Pancreas (tissue), 10 donors: ENCODE measurements at regions not wholly inside any gene's neighbourhood (a gene's known extent, or its start where the extent isn't known, plus 50 kb on each side); places are given as distances from the start of the nearest gene placed in this dataset.
A peak's percentile ranks its signal among the peaks of the same experiment; 100 is the strongest.
"Not testable (repeated sequence)": the region's sequence is repeated elsewhere in the genome, so short reads cannot be mapped to it uniquely, and the experiment has no call there.

ENCODE experiments used
- ATAC-seq, 4 donors: fragments of 200-7000 bp; cut with Tn5 transposase; one replicate each; pipeline versions ENCODE4 v1.8.0 to v1.9.1; 2020; ENCODE audit warnings: mild to moderate bottlenecking in 4 of 4, moderate library complexity in 4 of 4
- DNase-seq, 6 donors: peaks; one replicate each; pipeline ENCODE4 v3.0.0-alpha.2; 2020
- FAIRE-seq: peaks from 2 replicates; lab custom pipeline; 2012; peaks lifted over from hg19 to GRCh38; lab: Jason Lieb, UNC
- H3K27ac ChIP-seq, 4 donors: fragments of 200-600 bp; sonication (generic); 1 replicate in 3 of 4; 2 replicates in 1 of 4; pipeline versions ENCODE4 v1.5.0 to v1.8.0; 2020
- H3K27me3 ChIP-seq, 4 donors: fragments of 200-600 bp; one replicate each; pipeline ENCODE4 v1.8.0; 2021
- H3K36me3 ChIP-seq, 3 donors: fragments of 200-600 bp; sonication (generic) in 1 of 3; one replicate each; pipeline versions ENCODE4 v1.5.0 to v1.8.0; 2020 to 2021
- H3K4me1 ChIP-seq, 3 donors: fragments of 200-600 bp; one replicate each; pipeline ENCODE4 v1.8.0; 2021
- H3K4me3 ChIP-seq, 4 donors: fragments of 200-600 bp; sonication (generic) in 2 of 4; one replicate each; pipeline versions ENCODE4 v1.5.0 to v1.8.0; 2020 to 2021
- H3K9me3 ChIP-seq, 4 donors: fragments of 200-600 bp; one replicate each; pipeline ENCODE4 v1.8.0; 2021
- WGBS, 2 donors: extraction: QIAGEN DNeasy Blood & Tissue Kit; methylation state at CpG; one replicate each; pipeline ENCODE4 v1.1.7; 2013; 5-methylcytosine and 5-hydroxymethylcytosine counted together
- intact Hi-C, 3 donors: fragments of 100-400 bp; cut with DNase I; formaldehyde crosslinking; loops; one replicate each; pipeline versions ENCODE4 v1.11.1 to v1.14.2; 2022
- TF ChIP-seq, protein P1 (sequence below), 4 donors: fragments of 200-600 bp; sonication (generic) in 3 of 4; IDR thresholded peaks; one replicate each; pipeline versions ENCODE4 v1.5.0 to v1.8.0; 2021; ENCODE audit warnings: antibody characterized with exemption in 4 of 4
- donor health status: healthy with polysubstance abuse.
- donor health status: DM: no; HTN: no; CAD: no; lungs with moderate emphysema.
- donor health status: DM: no; HTN: no; CAD: no.
- donor health status: control.
- donor health status: control.
- donor health status: Bipolar disorder and iron deficiency.
- donor health status: DM: yes; HTN: yes; CAD: no.
- donor health status: DM: no; HTN: no; CAD: no.
- donor health status: DM: no; HTN: no; CAD: no.
- donor health status: DM: yes; HTN: yes; CAD: no.

- no peaks in the 10 kb centered on the region for H3K9me3 ChIP-seq
- H3K27ac ChIP-seq: no peak overlapping the region
- no peaks in the 10 kb centered on the region for H3K36me3 ChIP-seq
- WGBS, 2 donors: 79 to 88% methylated on average over 4 of the region's 4 CpGs
- FAIRE-seq (no peak), ATAC-seq (no peak), DNase-seq (no peak)
- no peaks in the 10 kb centered on the region for H3K27me3 ChIP-seq
- H3K4me1 ChIP-seq: no peaks in the 10 kb centered on the region
- H3K4me3 ChIP-seq: no peak overlapping the region
- TF ChIP-seq, protein P1, sequence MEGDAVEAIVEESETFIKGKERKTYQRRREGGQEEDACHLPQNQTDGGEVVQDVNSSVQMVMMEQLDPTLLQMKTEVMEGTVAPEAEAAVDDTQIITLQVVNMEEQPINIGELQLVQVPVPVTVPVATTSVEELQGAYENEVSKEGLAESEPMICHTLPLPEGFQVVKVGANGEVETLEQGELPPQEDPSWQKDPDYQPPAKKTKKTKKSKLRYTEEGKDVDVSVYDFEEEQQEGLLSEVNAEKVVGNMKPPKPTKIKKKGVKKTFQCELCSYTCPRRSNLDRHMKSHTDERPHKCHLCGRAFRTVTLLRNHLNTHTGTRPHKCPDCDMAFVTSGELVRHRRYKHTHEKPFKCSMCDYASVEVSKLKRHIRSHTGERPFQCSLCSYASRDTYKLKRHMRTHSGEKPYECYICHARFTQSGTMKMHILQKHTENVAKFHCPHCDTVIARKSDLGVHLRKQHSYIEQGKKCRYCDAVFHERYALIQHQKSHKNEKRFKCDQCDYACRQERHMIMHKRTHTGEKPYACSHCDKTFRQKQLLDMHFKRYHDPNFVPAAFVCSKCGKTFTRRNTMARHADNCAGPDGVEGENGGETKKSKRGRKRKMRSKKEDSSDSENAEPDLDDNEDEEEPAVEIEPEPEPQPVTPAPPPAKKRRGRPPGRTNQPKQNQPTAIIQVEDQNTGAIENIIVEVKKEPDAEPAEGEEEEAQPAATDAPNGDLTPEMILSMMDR (IDR thresholded peaks at IDR 0.05): no peak
- intact Hi-C loops: no loop called here
Measured at GRCh38 chr1:190679044-190679443, 201.4 kb upstream of the BRINP3 start.

DNA sequence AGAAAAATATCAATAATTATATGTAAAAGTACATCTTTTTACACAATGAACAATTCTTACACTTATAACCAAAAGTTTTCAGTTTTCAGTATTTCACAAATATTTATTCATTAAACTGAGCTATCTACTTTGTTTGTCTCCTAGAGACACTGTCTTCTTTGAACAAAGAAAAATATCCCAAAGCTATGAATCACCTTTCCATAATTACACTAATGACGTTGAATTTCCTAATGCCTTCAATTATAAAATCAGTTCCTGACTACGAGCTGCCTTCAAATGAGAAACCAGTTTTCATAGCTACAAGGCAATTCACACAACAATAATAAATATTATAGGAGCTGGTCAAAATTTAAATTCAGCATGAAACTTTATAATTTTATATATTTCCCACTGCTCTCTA lies 201.8 kb upstream of the BRINP3 start:
- Histone ChIP-seq H3K4me1 (no peaks in the 10 kb centered on the region), H3K36me3 (no peaks in the 10 kb centered on the region), H3K9me3 (no peaks in the 10 kb centered on the region), H3K27me3 (no peaks in the 10 kb centered on the region), H3K4me3 (no peak overlapping the region), H3K27ac (no peak overlapping the region)
- no peak for ATAC-seq
- no peak for DNase-seq
- no peak for FAIRE-seq
- 55 to 61% methylated on average over 2 of the region's 2 CpGs for WGBS, 2 donors
- intact Hi-C loops: no loop called here
- TF ChIP-seq, protein P1 (IDR thresholded peaks at IDR 0.05): no peak

DNA sequence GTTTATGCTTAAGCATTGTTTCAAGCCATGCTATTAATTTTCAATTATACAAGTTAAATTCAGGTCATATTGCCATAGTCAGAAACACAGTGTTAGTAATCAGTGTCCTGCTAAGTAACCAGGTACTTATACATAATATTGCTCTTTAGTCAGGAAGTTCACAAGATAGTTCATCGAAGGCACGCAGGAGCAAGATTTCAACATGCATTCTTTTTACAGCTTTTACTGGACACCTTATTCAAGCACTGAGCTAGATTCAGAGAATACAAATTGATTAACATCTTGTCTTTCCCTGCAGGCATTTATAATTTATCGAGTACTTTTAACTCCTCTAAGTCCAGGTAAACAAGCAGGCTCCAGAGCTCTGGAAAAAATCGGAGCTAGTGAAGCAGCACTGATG lies 202.3 kb upstream of the BRINP3 start:
- H3K4me1 ChIP-seq: no peaks in the 10 kb centered on the region
- H3K27ac ChIP-seq: no peak overlapping the region
- TF ChIP-seq, protein P1 (IDR thresholded peaks at IDR 0.05): no peak
- intact Hi-C loops: no loop called here
- FAIRE-seq (no peak), ATAC-seq (no peak), DNase-seq (no peak)
- H3K27me3 ChIP-seq: no peaks in the 10 kb centered on the region
- H3K36me3 ChIP-seq: no peaks in the 10 kb centered on the region
- WGBS, 2 donors: 64 to 67% methylated on average over 4 of the region's 4 CpGs
- no peaks in the 10 kb centered on the region for H3K9me3 ChIP-seq
- no peak overlapping the region for H3K4me3 ChIP-seq

GRCh38 chr1:190685676-190686075 lies 208.0 kb upstream of the BRINP3 start:
- no peaks in the 10 kb centered on the region for H3K9me3 ChIP-seq
- no peaks in the 10 kb centered on the region for H3K27me3 ChIP-seq
- WGBS, 2 donors: 52 to 53% methylated on average over 4 of the region's 4 CpGs
- no peaks in the 10 kb centered on the region for H3K36me3 ChIP-seq
- ATAC-seq (no peak), DNase-seq (no peak), FAIRE-seq (no peak)
- H3K4me3 ChIP-seq: no peak overlapping the region
- H3K4me1 ChIP-seq: no peaks in the 10 kb centered on the region
- H3K27ac ChIP-seq: no peak overlapping the region
- intact Hi-C loops: no loop called here
- TF ChIP-seq, protein P1 (IDR thresholded peaks at IDR 0.05): no peak

- H3K36me3 ChIP-seq: no peaks in the 10 kb centered on the region
- H3K4me3 ChIP-seq: no peak overlapping the region
- no peaks in the 10 kb centered on the region for H3K9me3 ChIP-seq
- FAIRE-seq (no peak), ATAC-seq (no peak), DNase-seq (no peak)
- TF ChIP-seq, protein P1 (IDR thresholded peaks at IDR 0.05): no peak
- no peaks in the 10 kb centered on the region for H3K4me1 ChIP-seq
- no peak overlapping the region for H3K27ac ChIP-seq
- WGBS, 2 donors: 32 to 34% methylated on average over 1 of the region's 1 CpG
- intact Hi-C loops: no loop called here
- no peaks in the 10 kb centered on the region for H3K27me3 ChIP-seq
Measured at GRCh38 chr1:190688096-190688495, 210.4 kb upstream of the BRINP3 start.

DNA sequence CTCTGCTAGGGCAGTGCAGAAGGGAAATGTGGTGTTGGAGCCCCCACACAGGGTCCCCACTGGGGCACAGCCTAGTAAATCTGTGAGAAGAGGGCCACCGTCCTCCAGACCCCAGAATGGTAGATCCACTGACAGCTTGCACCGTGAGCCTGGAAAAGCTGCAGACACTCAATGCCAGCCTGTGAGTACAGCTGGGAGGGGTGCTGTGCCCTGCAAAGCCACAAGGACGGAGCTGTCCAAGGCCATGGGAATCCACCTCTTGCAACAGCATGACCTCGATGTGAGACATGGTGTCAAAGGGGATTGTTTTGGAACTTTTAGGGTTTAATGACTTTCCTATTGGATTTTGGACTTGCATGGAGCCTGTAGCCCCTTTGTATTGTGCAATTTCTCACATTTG lies 220.8 kb upstream of the BRINP3 start:
- H3K27me3 ChIP-seq, H3K4me3 ChIP-seq, H3K9me3 ChIP-seq, H3K27ac ChIP-seq, intact Hi-C loops, DNase-seq, H3K36me3 ChIP-seq, FAIRE-seq, H3K4me1 ChIP-seq: not testable (repeated sequence)
- WGBS, 2 donors: 43 to 52% methylated on average over 4 of the region's 4 CpGs
- ATAC-seq: peak in 1 of 4 donors; percentile 43
